ENCODE measurements at regions not wholly inside any gene's neighbourhood (a gene's known extent, or its start where the extent isn't known, plus 50 kb on each side); places are given as distances from the start of the nearest gene placed in this dataset.
"Not testable (repeated sequence)": the region's sequence is repeated elsewhere in the genome, so short reads cannot be mapped to it uniquely, and the experiment has no call there.

DNA sequence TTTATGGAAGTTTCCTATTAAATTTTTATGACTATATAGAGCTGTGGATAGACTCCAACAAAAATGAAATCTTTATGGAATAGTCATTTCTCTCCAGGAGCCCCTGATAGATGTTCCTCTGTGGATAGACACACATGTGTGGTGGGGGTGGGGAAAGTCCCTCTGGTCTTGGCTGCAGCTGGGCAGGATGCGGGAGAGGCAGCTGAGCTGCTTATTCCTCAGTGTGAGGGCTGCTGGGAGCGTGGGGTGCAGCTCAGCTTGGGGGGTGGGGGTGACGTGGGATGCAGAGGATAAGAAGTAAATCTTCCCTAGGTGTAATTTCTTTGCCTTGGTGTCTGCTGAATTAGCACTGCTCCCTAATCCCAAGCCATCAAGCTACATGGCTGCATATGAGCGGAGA lies 192.8 kb upstream of the PLGLB2 start:
- not testable (repeated sequence) for TF ChIP-seq POLR2A (IDR thresholded peaks at IDR 0.05; ENCODE audit: borderline replicate concordance, extremely low read depth, insufficient read depth, insufficient read length); YY1 (IDR thresholded peaks at IDR 0.05; ENCODE audit: extremely low read depth, insufficient replicate concordance, low read depth, low read length)
